Effector memory CD8-positive, alpha-beta T cell (primary cell): ENCODE measurements at regions not wholly inside any gene's neighbourhood (a gene's known extent, or its start where the extent isn't known, plus 50 kb on each side); places are given as distances from the start of the nearest gene placed in this dataset.
"Not testable (repeated sequence)": the region's sequence is repeated elsewhere in the genome, so short reads cannot be mapped to it uniquely, and the experiment has no call there.

ENCODE experiments used
- ATAC-seq: fragments of 150-1000 bp; cut with Tn5 transposase; replicated peaks from 2 replicates; pipeline ENCODE4 v1.10.0; 2021; ENCODE audit warnings: mild to moderate bottlenecking, moderate library complexity
- DNase-seq, 3 experiments: peaks; one replicate each; pipeline ENCODE4 v3.0.0; 2021
- H3K27ac Mint-ChIP-seq, 2 donors: one replicate each; pipeline ENCODE4 v1.8.0; 2022; ENCODE audit warnings: mild to moderate bottlenecking in 2 of 2, mixed read lengths in 2 of 2, moderate library complexity in 2 of 2
- H3K27me3 Mint-ChIP-seq, 2 donors: one replicate each; pipeline ENCODE4 v1.8.0; 2022; ENCODE audit warnings: mixed read lengths in 2 of 2
- H3K36me3 Mint-ChIP-seq: one replicate; pipeline ENCODE4 v1.8.0; 2022; ENCODE audit warnings: mild to moderate bottlenecking, moderate library complexity, mixed read lengths; ENCODE audit not compliant: insufficient read depth
- H3K4me1 Mint-ChIP-seq, 2 donors: one replicate each; pipeline ENCODE4 v1.8.0; 2022; ENCODE audit warnings: low read depth in 2 of 2, mixed read lengths in 2 of 2
- H3K4me3 Mint-ChIP-seq, 2 donors: one replicate each; pipeline ENCODE4 v1.8.0; 2022; ENCODE audit warnings: mild to moderate bottlenecking in 2 of 2, mixed read lengths in 2 of 2, moderate library complexity in 2 of 2
- H3K9me3 Mint-ChIP-seq, 2 donors: one replicate each; pipeline ENCODE4 v1.8.0; 2022; ENCODE audit warnings: mixed read lengths in 2 of 2

DNA sequence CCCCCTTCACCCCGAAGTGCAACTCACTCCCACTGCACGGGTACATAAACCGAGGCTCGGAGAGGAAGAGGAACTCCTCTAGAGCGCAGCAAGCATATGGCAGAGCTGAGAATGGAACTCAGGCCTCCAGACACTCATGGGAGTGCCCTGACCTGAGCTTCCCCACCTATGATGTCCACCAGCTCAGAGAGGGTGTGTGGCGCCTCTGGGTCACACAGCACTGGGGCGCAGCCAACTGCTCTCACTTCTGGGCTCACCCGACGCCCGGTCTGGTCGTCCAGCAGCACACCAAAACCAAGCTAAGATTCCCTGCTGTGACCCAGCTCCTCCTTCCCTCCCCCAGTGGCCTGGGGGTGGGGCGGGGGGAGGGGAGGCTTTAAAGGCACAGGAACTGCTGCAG lies 904.3 kb downstream of the TUBA3C start:
- not testable (repeated sequence) for H3K27me3 Mint-ChIP-seq

GRCh38 chr13:18276280-18276679 lies 905.3 kb downstream of the TUBA3C start:
- not testable (repeated sequence) for H3K4me3 Mint-ChIP-seq, H3K9me3 Mint-ChIP-seq

More for the DNA sequence above, 904.3 kb downstream of the TUBA3C start:
- not testable (repeated sequence) for ATAC-seq, H3K4me1 Mint-ChIP-seq, DNase-seq, H3K36me3 Mint-ChIP-seq, H3K4me3 Mint-ChIP-seq, H3K9me3 Mint-ChIP-seq, H3K27ac Mint-ChIP-seq

GRCh38 chr13:18273785-18274514 lies 907.7 kb downstream of the TUBA3C start:
- not testable (repeated sequence) for DNase-seq, H3K9me3 Mint-ChIP-seq, H3K27ac Mint-ChIP-seq, ATAC-seq, H3K4me1 Mint-ChIP-seq, H3K27me3 Mint-ChIP-seq, H3K36me3 Mint-ChIP-seq, H3K4me3 Mint-ChIP-seq

More at GRCh38 chr13:18276280-18276679, 905.3 kb downstream of the TUBA3C start:
- ATAC-seq: peak; percentile 66
- not testable (repeated sequence) for H3K27me3 Mint-ChIP-seq, H3K27ac Mint-ChIP-seq, DNase-seq, H3K36me3 Mint-ChIP-seq, H3K4me1 Mint-ChIP-seq

- H3K9me3 Mint-ChIP-seq, H3K27ac Mint-ChIP-seq, H3K4me3 Mint-ChIP-seq, ATAC-seq, H3K27me3 Mint-ChIP-seq, H3K36me3 Mint-ChIP-seq, DNase-seq: not testable (repeated sequence)
- H3K4me1 Mint-ChIP-seq: peaks cover 0 to 11% of the 10 kb centered on the region in 2 donors
Measured at GRCh38 chr13:18258801-18259419, 922.7 kb downstream of the TUBA3C start.

GRCh38 chr13:18257686-18258085 lies 923.9 kb downstream of the TUBA3C start:
- not testable (repeated sequence) for DNase-seq, ATAC-seq, H3K27me3 Mint-ChIP-seq, H3K36me3 Mint-ChIP-seq, H3K27ac Mint-ChIP-seq, H3K9me3 Mint-ChIP-seq
- H3K4me1 Mint-ChIP-seq: peaks cover 0 to 11% of the 10 kb centered on the region in 2 donors
- peak overlapping the region in 1 of 2 donors; percentile 13 for H3K4me3 Mint-ChIP-seq

GRCh38 chr13:18252848-18253247 lies 928.8 kb downstream of the TUBA3C start:
- H3K27ac Mint-ChIP-seq, H3K27me3 Mint-ChIP-seq, ATAC-seq, H3K36me3 Mint-ChIP-seq, DNase-seq, H3K4me3 Mint-ChIP-seq: not testable (repeated sequence)
- peaks cover 1 to 20% of the 10 kb centered on the region in 2 donors for H3K4me1 Mint-ChIP-seq
- H3K9me3 Mint-ChIP-seq: peaks cover 8 to 11% of the 10 kb centered on the region in 2 donors

GRCh38 chr13:18248533-18249240 lies 932.9 kb downstream of the TUBA3C start:
- H3K36me3 Mint-ChIP-seq, ATAC-seq, H3K27me3 Mint-ChIP-seq, DNase-seq: not testable (repeated sequence)
- H3K4me3 Mint-ChIP-seq: peak overlapping the region in 1 of 2 donors; percentile 40
- peaks cover 1 to 13% of the 10 kb centered on the region in 2 donors for H3K4me1 Mint-ChIP-seq
- H3K9me3 Mint-ChIP-seq: peaks cover 8 to 11% of the 10 kb centered on the region in 2 donors
- H3K27ac Mint-ChIP-seq: peak overlapping the region in 1 of 2 donors; percentile 32

- H3K27ac Mint-ChIP-seq, H3K36me3 Mint-ChIP-seq, H3K4me3 Mint-ChIP-seq, ATAC-seq, DNase-seq, H3K4me1 Mint-ChIP-seq, H3K27me3 Mint-ChIP-seq, H3K9me3 Mint-ChIP-seq: not testable (repeated sequence)
Measured at GRCh38 chr13:18240086-18240485, 941.5 kb downstream of the TUBA3C start.

DNA sequence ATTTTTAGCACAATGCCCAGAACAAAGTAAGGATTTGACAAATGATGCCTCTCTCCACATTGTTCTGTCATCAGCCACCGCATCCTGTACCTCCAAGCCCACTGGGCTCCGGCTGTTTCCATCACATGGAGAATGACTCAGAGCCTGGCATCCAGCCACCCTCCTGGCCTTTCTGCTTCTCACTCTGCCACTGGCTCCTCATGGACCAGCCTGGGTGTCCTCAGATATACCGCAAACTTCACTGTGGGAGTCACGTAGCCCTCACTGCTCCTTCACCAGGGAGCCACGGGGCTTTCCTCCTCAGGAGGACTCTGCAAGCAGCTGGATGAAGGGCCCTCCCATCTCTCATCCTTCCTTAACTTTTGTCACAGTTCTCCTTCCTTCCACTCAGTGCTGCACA lies 943.0 kb downstream of the TUBA3C start:
- not testable (repeated sequence) for ATAC-seq, H3K36me3 Mint-ChIP-seq, H3K27ac Mint-ChIP-seq, H3K4me1 Mint-ChIP-seq, H3K4me3 Mint-ChIP-seq, DNase-seq, H3K27me3 Mint-ChIP-seq, H3K9me3 Mint-ChIP-seq

- no peaks in the 10 kb centered on the region for H3K27me3 Mint-ChIP-seq
- H3K36me3 Mint-ChIP-seq: no peaks in the 10 kb centered on the region
- no peak overlapping the region for H3K4me3 Mint-ChIP-seq
- DNase-seq (no peak), ATAC-seq (no peak)
- H3K27ac Mint-ChIP-seq: no peak overlapping the region
- no peaks in the 10 kb centered on the region for H3K9me3 Mint-ChIP-seq
- no peaks in the 10 kb centered on the region for H3K4me1 Mint-ChIP-seq
Measured at GRCh38 chr13:18236528-18236815, 945.2 kb downstream of the TUBA3C start.

- Mint-ChIP-seq H3K27ac (no peak overlapping the region), H3K9me3 (no peaks in the 10 kb centered on the region)
- no peak for ATAC-seq
Measured at GRCh38 chr13:18235756-18236527, 945.7 kb downstream of the TUBA3C start.

GRCh38 chr13:18235172-18235571 lies 946.5 kb downstream of the TUBA3C start:
- Mint-ChIP-seq H3K9me3 (no peaks in the 10 kb centered on the region), H3K4me1 (no peaks in the 10 kb centered on the region), H3K4me3 (no peak overlapping the region), H3K36me3 (no peaks in the 10 kb centered on the region), H3K27me3 (no peaks in the 10 kb centered on the region), H3K27ac (no peak overlapping the region)
- ATAC-seq (no peak), DNase-seq (no peak)

More at GRCh38 chr13:18235756-18236527, 945.7 kb downstream of the TUBA3C start:
- H3K4me3 Mint-ChIP-seq: no peak overlapping the region
- H3K4me1 Mint-ChIP-seq: no peaks in the 10 kb centered on the region
- no peaks in the 10 kb centered on the region for H3K36me3 Mint-ChIP-seq
- no peaks in the 10 kb centered on the region for H3K27me3 Mint-ChIP-seq
- no peak for DNase-seq

DNA sequence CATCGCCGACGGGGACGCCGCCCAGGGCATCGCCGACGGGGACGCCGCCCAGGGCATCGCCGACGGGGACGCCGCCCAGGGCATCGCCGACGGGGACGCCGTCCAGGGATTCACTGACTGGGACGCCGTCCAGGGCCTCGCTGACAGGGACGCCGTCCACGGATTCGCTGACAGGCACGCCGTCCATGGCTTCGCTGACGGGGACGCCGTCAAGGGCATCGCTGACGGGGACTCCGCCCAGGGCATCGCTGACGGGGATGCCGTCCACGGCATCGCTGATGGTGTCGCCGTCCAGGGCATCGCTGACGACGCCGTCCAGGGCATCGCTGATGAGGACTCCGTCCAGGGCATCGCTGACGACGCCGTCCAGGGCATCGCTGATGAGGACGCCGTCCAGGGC lies 947.2 kb downstream of the TUBA3C start:
- not testable (repeated sequence) for H3K9me3 Mint-ChIP-seq, H3K4me3 Mint-ChIP-seq, H3K27ac Mint-ChIP-seq, H3K36me3 Mint-ChIP-seq, DNase-seq, H3K27me3 Mint-ChIP-seq, H3K4me1 Mint-ChIP-seq, ATAC-seq
